GM18858 (cell line): ENCODE measurements at regions not wholly inside any gene's neighbourhood (a gene's known extent, or its start where the extent isn't known, plus 50 kb on each side); places are given as distances from the start of the nearest gene placed in this dataset.
"Not testable (repeated sequence)": the region's sequence is repeated elsewhere in the genome, so short reads cannot be mapped to it uniquely, and the experiment has no call there.

ENCODE experiments used
- ATAC-seq: cut with Tn5 transposase; IDR thresholded peaks from one replicate; pipeline ENCODE4 v1.9.1; 2021; ENCODE audit not compliant: unreplicated experiment

DNA sequence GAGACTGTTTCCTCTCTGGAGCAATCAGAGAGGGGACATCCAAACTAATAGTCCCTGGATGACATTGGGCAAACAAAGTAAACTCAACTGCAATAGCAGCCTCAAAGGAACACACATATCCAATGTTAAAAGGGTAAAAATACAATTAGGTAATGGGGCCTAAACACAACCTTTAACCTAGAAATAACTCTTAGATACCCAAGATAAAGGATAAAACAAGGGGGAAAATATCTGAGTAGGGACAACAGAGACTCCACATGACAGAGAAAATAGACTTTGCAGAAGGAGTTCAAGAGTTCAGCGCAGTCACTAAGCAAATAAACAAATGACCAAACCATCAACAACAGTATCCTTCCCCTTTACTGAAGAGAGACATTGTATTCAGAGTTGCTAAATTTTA lies 149.3 kb downstream of the FBXO4 start:
- ATAC-seq, result no peak

DNA sequence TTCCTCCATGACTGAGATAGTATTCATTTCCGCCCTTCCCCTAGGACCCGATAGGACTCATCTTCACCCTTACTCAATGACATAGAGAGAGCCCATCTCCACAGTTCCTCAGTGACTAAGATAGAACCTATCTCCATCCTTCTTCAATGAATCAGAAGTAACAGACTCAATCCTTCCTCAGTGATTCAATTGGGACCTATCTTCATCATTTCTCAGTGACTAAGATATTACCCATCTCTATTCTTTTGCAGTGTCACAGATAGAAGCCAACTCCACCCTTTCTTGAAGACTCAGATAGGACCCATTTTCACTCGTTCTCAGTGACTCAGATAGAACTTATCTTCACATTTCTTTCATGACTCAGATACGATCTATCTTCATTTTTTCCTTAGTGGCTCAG lies 164.6 kb downstream of the FBXO4 start:
- ATAC-seq, result no peak

DNA sequence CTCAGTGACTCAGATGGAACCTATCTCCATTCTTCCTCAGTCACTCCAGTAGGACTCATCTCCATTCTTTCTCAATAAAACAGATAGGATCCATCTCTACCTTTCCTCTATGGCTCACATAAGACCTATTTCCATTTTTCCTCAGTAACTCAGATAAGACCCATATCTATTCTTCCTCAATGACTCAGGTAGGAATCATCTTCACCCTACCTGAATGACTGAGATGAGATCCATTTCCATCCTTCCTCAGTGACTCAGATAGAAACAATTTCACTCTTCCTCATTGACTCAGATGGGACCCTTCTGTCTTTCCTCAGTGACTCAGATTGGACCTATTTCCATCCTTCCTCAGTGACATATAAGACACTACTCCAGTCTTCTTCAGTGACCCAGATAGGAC lies 165.1 kb downstream of the FBXO4 start:
- ATAC-seq, result no peak

DNA sequence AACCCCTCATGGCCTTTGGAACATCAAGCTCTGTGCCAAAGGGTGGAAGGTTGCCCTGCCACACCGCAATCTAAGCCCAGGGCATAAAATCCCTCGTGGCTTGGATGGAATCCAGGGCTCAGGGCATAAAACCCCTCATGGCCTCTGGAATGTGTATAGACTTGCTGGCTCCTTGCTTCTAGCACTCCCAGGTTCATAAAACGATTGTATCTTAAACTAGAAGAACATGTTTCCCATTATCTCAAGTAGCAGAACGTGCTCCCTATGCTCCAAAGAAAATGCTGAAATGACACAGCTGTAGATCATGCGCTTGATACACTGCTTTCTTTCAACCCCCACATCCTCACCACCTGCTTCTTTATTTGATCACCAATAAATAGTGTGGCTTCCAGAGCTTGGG lies 174.8 kb downstream of the FBXO4 start:
- not testable (repeated sequence) for ATAC-seq

DNA sequence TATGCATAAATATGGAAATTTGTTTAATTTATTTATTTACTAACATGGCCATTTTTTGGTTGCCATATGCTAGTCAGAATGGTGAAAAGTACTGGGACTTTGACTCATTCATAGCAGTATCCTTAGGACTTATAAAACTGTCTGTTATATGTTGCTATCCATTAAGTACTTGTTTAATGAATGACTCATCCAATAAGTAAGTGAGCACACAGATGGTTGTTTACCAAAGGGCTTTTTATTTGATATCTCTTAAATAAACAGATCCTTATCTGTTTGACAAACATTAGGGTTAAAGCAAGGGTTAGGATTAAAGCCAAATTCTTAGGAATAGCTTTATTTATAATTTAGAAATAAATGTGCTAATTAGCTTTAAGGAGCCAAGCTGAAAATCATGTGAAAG lies 183.4 kb downstream of the FBXO4 start:
- no peak for ATAC-seq

DNA sequence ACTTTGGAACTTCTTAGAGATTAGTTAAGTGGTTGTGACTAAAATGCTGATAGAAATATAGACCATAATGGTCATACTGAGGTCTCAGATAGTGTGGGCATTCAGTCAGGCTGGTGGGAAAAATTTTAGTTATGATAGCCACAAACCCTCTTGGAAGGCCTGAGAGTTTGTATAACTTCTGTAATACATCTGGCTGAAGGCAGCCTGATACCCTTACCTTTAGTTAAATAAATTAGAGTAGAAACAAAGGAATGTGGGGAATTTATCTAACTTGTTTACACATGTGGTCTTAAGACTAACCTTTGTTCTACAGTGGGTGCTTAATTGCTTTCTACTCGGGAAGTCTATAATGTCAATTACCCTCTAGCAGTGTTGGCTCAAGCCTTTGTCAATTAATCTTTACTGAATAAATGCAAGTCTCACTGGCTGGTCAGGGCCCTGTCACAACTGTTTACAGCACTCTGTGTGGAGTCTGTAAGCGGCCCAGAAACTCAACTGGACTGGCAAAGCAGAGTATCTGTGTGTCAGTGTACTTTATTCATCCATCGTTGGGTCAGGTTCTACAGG lies 184.0 kb downstream of the FBXO4 start:
- ATAC-seq, result no peak

DNA sequence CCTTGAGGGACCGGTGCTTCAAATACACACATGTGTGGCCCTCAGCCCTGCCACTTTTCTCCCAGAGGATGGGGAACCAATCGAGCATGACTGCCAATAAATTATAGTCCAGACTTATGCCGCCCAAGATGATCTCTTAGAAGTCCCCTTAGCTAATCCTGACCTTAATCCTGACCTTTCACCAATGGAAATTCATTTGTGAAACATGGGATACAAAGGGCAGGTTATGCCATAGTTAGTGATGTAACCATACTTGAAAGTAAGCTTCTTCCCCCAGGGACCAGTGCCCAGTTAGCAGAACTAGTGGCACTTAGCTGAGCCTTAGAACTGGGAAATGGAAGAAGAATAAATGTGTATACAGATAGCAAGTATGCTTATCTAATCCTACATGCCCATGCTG lies 190.6 kb downstream of the FBXO4 start:
- ATAC-seq, result not testable (repeated sequence)

DNA sequence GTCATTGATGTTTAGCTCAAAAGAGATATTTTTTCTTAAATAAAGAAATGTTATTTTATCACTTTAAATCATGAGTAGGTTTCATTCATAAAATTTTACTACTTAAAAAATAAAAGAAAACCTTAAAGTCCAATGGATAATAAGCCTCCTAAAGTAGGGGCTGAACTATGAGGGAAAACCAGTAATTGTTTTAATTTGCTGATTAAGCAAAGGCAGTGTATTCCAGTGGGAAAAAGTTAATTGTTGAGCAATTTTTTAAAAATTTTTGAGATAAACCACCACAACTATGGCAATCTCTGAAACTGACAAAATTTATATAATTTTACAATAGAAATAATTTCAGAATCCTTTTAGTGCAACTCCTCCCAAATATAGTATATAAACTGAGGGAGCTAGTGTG lies 195.0 kb downstream of the FBXO4 start:
- no peak for ATAC-seq

DNA sequence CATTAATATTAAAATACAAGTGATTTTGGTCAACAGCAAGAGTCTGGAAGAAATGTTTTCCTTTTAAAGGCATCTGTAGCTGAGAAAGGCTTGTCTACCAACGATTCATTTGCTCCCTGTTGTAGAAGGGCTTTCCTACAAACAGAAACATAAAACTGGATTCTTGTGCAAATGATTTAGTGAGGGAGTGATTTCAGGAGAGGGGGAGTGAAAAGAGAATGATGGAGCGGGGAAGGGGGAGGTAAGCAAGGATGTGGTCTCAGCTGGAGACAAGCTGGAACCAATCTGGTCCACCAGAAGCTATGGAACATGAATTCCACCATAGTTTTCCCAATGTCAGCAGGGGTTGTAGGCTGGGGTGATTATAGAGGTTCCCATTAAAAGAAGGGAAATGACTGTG lies 196.3 kb downstream of the FBXO4 start:
- no peak for ATAC-seq

DNA sequence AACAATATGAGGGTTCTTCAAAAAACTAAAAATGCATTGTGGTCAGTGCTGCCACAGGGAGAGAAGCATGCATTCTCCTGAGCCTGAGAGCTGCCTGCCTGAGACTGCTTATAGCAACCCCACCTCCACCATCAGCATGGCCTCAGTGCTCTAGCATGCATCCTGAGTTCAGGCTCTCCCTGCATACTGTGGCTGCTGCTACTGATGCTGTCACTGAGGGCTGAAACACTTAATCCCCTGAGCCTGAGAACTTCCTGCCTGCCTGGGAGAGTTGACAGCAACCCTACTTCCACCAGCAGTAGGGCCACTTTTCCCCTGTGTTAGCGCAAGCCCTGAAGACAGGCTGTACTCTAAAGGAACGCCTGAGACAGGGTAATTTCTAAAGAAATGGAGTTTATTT lies 206.0 kb downstream of the FBXO4 start:
- ATAC-seq, result no peak

DNA sequence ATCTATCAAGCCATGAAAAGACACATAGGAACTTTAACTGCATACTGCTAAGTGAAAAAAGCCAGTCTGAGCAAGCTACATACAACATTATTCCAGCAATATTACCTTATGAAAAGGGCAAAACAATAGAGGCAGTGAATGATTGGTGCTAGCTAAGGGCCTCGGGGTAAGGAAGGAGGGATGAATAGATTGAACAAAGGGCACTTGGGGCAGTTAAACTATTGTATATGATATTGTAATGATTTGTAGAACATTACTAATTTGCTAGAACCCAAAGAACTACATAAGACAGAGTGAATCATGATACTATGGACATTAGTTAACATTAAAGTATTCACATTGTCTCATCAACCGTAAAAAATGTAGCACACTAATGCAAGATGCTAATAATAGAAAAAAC lies 218.3 kb downstream of the FBXO4 start:
- no peak for ATAC-seq

DNA sequence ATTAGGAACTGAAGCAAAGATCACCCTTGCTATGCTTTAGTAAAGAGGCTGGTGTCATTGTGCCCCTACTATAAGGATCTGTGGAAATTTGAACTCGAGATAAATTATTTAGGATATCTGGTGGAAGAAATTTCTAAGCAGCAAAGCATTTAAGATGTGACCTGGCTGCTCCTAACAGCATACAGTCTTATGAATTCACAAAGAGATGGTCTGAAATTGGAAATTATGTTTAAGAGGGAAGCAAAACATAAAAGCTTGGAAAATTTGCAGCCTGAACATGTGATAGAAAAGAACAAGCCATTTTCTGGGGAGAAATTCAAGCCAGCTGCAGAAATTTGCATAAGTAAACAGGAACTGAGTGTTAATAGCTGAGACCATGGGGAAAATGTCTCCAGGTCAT lies 223.7 kb downstream of the FBXO4 start:
- no peak for ATAC-seq

DNA sequence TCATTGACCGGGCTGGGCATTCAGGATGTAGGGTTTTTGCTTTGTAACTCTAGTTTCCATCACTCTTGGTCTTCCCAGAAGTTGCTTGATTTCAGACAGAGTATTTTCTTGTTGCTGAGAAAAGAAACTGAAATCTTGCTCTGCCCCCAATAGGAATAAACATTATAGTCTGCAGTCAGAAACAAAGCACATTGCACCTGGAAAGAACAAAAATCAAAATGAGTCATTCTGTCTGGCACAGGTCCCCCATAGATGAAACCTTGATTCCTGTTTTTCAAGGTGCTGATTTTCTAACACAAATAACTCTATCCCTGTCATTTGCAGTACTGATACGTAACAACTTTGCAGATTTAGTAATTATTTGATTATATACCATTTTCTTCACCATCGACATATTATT lies 232.1 kb downstream of the FBXO4 start:
- no peak for ATAC-seq

DNA sequence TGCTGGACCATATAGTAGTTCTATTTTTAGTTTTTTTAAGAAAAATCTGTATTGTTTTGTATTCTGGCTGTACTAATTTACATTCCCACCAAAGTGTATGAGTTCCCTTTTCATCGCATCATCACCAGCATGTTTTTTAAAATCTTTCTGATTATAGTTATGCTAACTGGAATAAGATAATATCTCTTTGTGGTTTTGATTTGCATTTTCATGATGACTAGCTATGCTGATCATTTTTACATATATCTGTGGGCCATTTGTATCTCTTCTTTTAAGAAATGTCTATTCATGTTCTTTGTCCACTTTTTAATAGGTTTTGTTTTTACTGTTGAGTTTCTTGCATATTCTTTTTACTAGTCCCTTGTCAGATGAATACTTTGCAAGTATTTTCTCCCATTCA lies 238.0 kb downstream of the FBXO4 start:
- no peak for ATAC-seq

DNA sequence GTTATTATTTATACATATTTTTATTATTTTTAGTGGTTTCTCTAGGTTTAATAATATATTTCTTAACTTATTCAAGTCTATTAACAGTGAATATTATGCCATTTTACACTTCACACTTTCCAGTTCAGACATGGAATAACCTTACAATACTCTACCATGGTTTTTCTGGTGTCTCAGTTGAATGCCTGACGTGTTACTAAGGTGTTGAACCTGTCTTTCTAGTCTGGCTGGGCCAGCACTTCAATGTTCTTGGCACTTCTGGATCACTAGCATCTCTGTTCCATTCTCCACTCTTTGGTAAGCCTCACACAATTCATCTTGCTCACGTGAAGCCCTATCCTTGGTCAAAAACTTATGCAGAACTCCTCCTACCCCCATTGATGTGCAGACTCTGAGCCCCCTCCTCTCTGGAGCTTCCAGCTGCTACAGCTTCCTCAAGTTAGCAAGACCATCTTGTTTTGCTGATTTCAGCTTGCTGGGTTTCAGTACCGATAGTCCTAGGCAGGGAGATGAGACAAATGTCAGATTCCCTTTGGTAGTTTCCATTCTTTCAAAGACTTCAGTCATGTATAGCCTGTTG lies 243.1 kb downstream of the FBXO4 start:
- ATAC-seq, result no peak

DNA sequence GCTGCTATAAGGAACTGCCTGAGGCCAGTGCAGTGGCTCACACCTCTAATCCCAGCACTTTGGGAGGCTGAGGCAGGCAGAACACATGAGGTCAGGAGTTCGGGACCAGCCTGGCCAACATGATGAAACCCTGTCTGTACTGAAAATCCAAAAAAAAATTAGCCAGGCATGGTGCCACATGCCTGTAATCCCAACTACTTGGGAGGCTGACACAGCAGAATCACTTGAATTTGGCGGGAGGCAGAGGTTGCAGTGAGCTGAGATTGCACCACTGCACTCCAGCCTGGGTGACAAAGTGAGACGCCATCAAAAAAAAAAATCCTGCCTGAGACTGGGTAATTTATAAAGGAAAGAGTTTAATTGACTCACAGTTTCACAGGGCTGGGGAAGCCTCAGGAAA lies 247.1 kb upstream of the GHR start:
- not testable (repeated sequence) for ATAC-seq

DNA sequence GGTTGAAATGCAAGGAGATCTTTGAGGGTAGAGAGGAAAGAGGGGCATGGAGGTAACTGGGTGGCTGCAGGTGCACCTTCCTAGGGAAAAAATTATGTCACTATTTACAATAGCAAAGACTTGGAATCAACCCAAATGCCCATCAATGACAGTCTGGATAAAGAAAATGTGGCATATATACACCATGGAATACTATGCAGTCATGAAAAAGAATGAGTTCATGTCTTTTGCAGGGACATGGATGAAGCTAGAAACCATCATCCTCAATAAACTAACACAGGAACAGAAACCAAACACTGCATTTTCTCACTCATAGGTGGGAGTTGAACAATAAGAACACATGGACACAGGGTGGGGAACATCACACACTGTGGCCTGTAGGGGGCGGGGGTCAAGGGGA lies 243.4 kb upstream of the GHR start:
- not testable (repeated sequence) for ATAC-seq

DNA sequence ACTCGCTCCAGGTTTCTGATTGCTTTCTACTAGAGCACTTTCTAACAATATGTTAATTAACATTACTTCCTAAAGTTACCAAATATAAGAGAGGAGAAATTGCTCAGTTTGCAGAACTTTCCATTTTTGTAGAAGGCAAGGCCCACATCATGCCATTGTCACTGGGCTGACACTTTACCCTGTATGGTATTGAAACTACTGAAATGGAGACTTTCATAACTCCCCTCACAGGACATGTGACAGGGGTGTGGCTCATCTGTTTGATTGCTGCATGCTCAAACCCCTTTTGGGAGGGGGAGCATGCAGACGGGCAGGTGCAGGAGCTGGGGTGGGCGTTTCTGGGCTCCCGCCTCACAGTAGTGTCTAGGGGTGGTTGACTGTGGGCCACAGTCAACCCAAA lies 206.3 kb upstream of the GHR start:
- no peak for ATAC-seq

DNA sequence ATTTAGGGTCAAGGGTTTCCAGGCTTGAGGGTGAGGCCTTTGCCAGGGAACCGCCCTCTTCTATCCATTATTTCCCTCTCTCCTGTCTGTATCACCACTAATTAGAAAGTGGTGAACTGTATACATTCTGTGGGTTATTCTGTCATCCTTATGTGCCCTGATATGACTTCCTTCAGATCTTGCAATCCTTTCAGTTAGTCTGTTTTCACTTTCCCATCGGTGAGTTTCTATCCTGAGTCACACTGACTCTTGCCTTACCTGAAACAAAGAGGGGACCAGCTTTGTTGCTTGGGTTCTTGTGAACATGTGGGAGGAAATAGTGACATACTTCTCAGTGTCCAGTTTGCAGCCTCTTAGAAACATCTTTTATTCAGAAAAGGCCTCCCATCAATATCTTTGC lies 205.4 kb upstream of the GHR start:
- ATAC-seq, result no peak

DNA sequence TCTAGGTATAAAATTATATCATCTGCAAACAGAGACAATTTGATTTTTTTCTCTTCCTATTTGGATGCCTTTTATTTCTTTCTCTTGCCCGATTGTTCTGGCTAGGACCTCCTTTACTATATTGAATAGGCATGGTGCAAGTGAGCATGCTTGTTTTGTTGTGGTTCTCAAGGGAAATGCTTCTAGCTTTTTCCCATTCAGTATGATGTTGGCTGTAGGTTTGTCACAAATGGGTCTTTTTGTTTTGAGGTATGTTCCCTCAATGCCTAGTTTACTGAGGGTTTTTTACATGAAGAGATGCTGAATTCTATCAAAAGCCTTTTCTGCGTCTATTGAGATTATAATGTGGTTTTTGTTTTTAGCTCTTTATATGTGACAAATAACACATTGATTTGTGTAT lies 198.2 kb upstream of the GHR start:
- ATAC-seq, result no peak

DNA sequence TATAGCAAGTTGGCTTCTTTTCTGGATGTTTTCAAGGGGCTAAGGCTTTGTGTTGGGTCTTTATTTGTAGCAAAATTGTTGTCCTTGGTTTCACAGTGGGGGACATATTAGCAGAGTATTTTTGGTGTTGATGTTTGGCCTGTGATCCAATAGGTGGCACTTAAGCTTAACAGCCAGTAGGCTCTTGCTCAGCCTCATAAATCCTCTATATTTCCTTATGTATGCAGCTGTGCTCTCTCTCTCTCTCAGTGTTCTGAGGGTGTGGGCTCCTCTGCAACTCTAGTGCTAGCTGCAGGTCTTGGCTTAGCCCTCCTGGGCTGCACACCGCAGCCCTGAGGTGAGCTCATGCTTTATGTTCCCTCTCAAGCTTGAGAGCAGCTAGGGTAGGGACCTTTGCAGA lies 195.0 kb upstream of the GHR start:
- no peak for ATAC-seq

DNA sequence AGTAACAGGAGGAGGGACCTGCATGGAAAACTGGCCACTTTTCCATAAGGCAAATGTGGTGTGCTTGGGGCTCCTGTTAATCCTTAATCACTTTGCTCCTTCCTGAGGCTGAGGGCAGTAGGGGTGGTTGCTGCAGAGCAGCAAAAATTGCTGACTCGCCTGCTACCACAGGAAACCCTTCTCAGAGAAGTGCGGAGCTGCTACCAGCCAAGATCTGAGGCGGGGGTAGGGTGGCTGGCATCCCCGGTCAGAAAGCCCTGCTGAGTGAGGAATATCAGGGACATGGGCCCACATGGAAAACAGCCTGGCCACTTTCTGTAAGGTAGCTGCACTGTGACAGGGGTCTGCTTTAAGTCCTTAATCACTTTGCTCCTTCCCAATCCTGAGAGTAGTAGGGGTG lies 192.4 kb upstream of the GHR start:
- ATAC-seq, result no peak

DNA sequence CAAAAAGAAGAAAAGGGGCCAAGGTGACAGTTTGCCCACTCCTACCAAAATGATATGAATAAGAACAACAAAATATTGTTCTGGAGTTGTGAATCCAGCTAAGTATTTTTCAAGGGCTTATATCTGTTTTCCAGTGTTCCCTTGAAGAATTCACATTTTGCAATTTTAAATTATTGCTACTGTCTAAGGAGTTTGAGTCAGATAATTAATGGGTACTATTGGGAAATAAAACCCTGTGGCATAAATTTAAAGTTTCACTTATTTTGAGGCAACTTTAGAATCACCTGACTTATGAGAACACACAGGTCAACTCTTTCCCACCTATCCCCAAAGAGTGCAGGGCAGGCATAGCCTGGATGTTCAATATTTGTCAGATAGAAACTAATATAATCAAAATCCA lies 188.0 kb upstream of the GHR start:
- ATAC-seq, result no peak

DNA sequence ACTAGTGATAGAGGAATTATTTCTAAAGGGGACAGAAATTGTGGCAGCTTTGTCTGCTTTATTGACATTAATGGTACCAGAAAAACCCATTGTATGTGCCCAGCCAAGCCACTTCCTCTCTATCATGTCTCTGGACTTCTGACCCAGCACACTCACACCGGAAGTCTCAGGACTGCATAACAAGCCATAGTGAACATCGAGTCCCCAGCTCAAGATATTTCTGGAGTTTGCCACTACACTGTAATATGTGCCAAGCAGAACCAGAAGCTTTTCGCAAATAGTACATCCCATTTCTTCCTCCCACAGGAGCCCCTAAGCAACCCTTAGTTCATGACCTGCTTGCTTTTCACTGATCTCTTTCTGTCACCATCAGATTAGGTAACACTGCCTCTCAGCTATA lies 187.4 kb upstream of the GHR start:
- no peak for ATAC-seq
